ENCODE measurements at regions not wholly inside any gene's neighbourhood (a gene's known extent, or its start where the extent isn't known, plus 50 kb on each side); places are given as distances from the start of the nearest gene placed in this dataset.

DNA sequence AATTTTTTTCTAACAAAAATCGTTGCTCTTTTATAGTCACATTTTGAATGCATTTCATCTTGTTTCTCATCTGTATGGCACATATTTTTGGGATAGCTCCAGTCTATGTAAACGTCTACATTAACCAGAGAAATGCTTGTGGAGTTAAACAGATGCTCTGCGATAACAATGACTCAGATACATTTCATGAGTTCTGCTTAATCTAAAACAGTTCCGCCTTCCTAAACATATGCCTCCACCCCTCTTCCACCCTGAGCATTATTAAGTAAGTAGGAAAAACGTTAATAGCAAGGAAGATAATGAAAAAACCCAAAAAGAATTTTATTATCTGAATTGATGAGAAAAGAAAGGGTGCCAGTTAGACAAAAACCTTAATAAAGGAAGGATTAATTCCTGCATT is 396.1 kb downstream of the TUSC7 start:
- Mint-ChIP-seq H3K4me1 (ENCODE audit: low read depth) (no peaks in the 10 kb centered on the region), H3K36me3 (ENCODE audit: low read depth) (no peaks in the 10 kb centered on the region), H3K27ac (no peak overlapping the region), H3K9me3 (ENCODE audit: insufficient read depth) (peaks cover 7% of the 10 kb centered on the region), H3K27me3 (ENCODE audit: low read depth) (no peaks in the 10 kb centered on the region), H3K4me3 (no peak overlapping the region)
- DNase-seq (no peak), ATAC-seq (no peak)
- ChIA-PET CTCF (no interaction called here), POLR2A (no interaction called here)

DNA sequence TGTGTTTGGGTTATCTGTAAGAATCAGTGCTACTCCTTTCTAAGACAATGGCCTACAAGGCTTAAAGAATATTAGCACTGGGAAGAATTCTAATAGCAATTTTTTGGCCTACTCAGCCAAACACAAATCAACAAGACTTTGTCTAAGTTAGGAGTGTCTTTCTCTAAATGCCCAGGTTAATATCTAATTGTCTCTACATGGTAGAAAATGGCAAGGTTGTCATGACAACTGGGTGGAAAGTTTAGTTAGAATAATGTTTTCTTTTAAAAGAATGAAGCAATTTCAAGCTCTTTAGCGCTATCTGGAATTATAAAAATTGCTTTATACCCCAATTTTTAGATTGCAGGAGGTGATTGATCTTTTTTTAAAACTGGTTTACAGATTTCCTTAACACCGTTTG is 396.8 kb downstream of the TUSC7 start:
- Mint-ChIP-seq H3K4me3 (no peak overlapping the region), H3K27ac (no peak overlapping the region), H3K36me3 (ENCODE audit: low read depth) (no peaks in the 10 kb centered on the region), H3K27me3 (ENCODE audit: low read depth) (no peaks in the 10 kb centered on the region), H3K9me3 (ENCODE audit: insufficient read depth) (peaks cover 7% of the 10 kb centered on the region), H3K4me1 (ENCODE audit: low read depth) (no peaks in the 10 kb centered on the region)
- CTCF ChIA-PET = no interaction called here
- POLR2A ChIA-PET = no interaction called here
- DNase-seq = no peak
- ATAC-seq = no peak

- Mint-ChIP-seq H3K36me3 (ENCODE audit: low read depth) (no peaks in the 10 kb centered on the region), H3K27ac (no peak overlapping the region), H3K4me3 (no peak overlapping the region), H3K4me1 (ENCODE audit: low read depth) (no peaks in the 10 kb centered on the region), H3K27me3 (ENCODE audit: low read depth) (no peaks in the 10 kb centered on the region), H3K9me3 (ENCODE audit: insufficient read depth) (peaks cover 7% of the 10 kb centered on the region)
- ChIA-PET POLR2A (no interaction called here), CTCF (no interaction called here)
- DNase-seq (no peak), ATAC-seq (no peak)
Observed at GRCh38 chr3:117107946-117108345, 398.4 kb downstream of the TUSC7 start.

DNA sequence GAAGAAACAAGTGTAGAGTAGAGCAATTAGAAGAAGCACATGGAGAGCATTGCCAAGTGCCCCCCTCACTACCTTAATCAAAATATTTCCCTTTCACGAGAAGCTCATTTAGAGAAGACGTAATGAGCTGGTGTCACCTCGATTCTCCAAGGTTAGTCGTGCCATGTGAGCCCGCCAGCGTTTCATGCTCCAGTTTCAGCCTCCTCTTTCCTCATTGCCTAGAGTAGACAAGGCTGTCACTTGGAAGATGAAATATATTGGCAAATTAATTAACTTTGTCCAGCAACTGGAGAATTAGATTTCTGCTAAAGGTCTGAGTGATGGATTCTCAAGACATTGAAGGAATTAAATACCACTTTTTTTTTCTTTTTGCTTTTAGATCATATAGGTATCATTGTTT is 399.6 kb downstream of the TUSC7 start:
- ChIA-PET POLR2A (no interaction called here), CTCF (no interaction called here)
- DNase-seq = no peak
- no peak for ATAC-seq
- H3K4me1 Mint-ChIP-seq (ENCODE audit: low read depth) = no peaks in the 10 kb centered on the region
- H3K4me3 Mint-ChIP-seq = no peak overlapping the region
- H3K27me3 Mint-ChIP-seq (ENCODE audit: low read depth) = no peaks in the 10 kb centered on the region
- no peak overlapping the region for H3K27ac Mint-ChIP-seq
- H3K9me3 Mint-ChIP-seq (ENCODE audit: insufficient read depth) = peaks cover 7% of the 10 kb centered on the region
- H3K36me3 Mint-ChIP-seq (ENCODE audit: low read depth) = no peaks in the 10 kb centered on the region

- Mint-ChIP-seq H3K9me3 (ENCODE audit: insufficient read depth) (no peaks in the 10 kb centered on the region), H3K27ac (no peak overlapping the region), H3K4me3 (no peak overlapping the region), H3K36me3 (ENCODE audit: low read depth) (no peaks in the 10 kb centered on the region), H3K4me1 (ENCODE audit: low read depth) (no peaks in the 10 kb centered on the region), H3K27me3 (ENCODE audit: low read depth) (no peaks in the 10 kb centered on the region)
- ATAC-seq (no peak), DNase-seq (no peak)
- ChIA-PET CTCF (no interaction called here), POLR2A (no interaction called here)
Observed at GRCh38 chr3:117114517-117115265, 405.1 kb downstream of the TUSC7 start.

DNA sequence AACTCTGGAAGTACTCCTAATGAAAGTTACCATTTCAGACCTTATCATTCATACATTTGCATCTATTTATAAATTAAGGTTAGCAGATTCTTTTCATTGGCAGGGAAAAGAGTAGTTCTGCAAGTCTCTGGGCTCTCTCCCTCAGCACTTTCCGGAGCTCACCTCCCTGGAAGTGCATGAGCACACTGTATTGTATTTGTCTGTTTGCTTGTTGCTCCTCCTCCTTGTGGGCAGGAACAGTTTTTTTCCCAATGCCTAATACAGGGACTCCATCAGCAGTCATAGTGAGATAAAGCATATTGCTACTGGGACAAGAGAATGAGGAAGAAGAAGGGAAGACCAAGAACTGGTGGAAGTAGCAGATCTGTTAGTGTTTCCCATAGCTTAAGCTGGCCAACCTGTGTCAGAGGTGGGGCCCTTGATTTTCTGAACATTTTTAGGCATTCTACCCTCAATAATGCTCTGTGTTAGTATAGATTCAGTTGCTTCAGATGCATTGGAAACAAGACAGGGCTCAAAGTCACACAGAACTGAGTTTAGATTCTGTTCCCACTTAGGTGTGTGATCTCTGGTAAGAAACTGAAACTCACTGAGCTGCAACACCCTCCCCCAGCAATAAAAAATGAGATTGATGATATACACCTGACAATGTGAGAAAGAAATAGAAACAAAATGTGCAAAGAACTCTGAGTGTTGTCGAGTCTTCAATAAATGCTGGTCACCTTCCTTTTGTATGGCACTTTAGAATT is 407.8 kb downstream of the TUSC7 start:
- Mint-ChIP-seq H3K4me3 (no peak overlapping the region), H3K27me3 (ENCODE audit: low read depth) (no peaks in the 10 kb centered on the region), H3K9me3 (ENCODE audit: insufficient read depth) (no peaks in the 10 kb centered on the region), H3K4me1 (ENCODE audit: low read depth) (no peaks in the 10 kb centered on the region), H3K36me3 (ENCODE audit: low read depth) (no peaks in the 10 kb centered on the region), H3K27ac (no peak overlapping the region)
- ChIA-PET CTCF (no interaction called here), POLR2A (no interaction called here)
- ATAC-seq (no peak), DNase-seq (no peak)

DNA sequence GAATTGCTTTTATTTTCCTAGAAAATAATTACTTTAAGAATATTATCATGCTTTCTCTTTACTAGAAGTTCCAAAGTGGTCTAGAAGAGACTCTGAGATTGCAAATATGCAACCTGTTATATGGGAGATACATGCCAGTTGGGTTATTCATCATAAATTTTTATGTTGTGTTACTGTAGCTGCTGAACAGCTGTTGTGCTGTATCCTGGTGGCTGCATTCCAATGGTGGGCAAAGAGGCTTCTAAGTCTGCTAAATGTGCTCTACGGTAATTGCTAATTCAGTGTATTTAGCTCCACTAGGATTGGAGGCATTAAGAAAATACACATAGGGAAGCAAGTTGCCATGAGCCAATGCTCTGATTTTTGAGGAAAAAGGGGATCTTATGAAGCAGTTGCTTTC is 409.0 kb downstream of the TUSC7 start:
- H3K36me3 Mint-ChIP-seq (ENCODE audit: low read depth) = no peaks in the 10 kb centered on the region
- no peaks in the 10 kb centered on the region for H3K27me3 Mint-ChIP-seq (ENCODE audit: low read depth)
- ChIA-PET CTCF (no interaction called here), POLR2A (no interaction called here)
- ATAC-seq (no peak), DNase-seq (no peak)
- no peak overlapping the region for H3K27ac Mint-ChIP-seq
- no peak overlapping the region for H3K4me3 Mint-ChIP-seq
- H3K4me1 Mint-ChIP-seq (ENCODE audit: low read depth) = no peaks in the 10 kb centered on the region
- no peaks in the 10 kb centered on the region for H3K9me3 Mint-ChIP-seq (ENCODE audit: insufficient read depth)

DNA sequence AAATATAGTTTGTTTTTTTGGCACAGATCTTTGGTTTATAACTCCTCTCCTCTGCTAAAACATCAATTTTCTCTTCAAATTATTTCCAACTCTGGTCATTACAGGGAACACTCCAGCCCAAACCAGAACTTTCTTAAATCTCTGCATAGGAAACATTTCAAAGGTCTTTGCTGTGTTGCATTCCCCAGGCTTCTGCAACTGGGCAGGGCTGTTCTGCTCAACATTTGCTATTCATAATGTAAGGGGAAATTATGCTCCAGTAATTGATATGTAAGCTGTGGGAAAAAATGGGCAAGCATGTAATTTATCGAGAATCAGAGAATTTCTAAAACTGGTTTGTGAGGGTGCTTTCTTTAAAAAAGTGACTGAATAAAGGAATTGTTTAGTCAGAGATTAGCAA is 410.4 kb downstream of the TUSC7 start:
- no peak overlapping the region for H3K27ac Mint-ChIP-seq
- ATAC-seq (no peak), DNase-seq (no peak)
- no peaks in the 10 kb centered on the region for H3K36me3 Mint-ChIP-seq (ENCODE audit: low read depth)
- no peaks in the 10 kb centered on the region for H3K27me3 Mint-ChIP-seq (ENCODE audit: low read depth)
- CTCF ChIA-PET = no interaction called here
- no peaks in the 10 kb centered on the region for H3K4me1 Mint-ChIP-seq (ENCODE audit: low read depth)
- no peaks in the 10 kb centered on the region for H3K9me3 Mint-ChIP-seq (ENCODE audit: insufficient read depth)
- POLR2A ChIA-PET = no interaction called here
- no peak overlapping the region for H3K4me3 Mint-ChIP-seq

DNA sequence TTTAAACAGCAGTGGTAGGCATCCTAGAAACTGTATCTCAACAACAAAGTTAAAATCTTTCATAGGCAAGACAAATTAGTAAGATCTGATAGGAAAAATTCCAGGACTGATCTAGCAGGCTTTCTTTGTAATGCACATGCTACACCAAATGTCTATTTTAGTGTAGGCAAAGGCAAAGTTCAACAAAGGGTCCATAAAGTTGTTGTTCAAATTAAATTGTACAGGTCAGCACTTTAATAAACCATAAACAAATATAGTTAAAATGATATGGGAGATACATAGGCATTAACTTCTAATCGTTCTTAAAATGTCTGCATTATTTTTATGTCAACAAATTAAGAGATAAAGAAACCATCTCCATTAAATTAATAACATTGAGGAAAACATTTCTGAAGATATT is 413.0 kb downstream of the TUSC7 start:
- no peak overlapping the region for H3K27ac Mint-ChIP-seq
- no peak overlapping the region for H3K4me3 Mint-ChIP-seq
- no peaks in the 10 kb centered on the region for H3K9me3 Mint-ChIP-seq (ENCODE audit: insufficient read depth)
- ChIA-PET POLR2A (no interaction called here), CTCF (no interaction called here)
- ATAC-seq (no peak), DNase-seq (no peak)
- no peaks in the 10 kb centered on the region for H3K36me3 Mint-ChIP-seq (ENCODE audit: low read depth)
- no peaks in the 10 kb centered on the region for H3K27me3 Mint-ChIP-seq (ENCODE audit: low read depth)
- no peaks in the 10 kb centered on the region for H3K4me1 Mint-ChIP-seq (ENCODE audit: low read depth)

DNA sequence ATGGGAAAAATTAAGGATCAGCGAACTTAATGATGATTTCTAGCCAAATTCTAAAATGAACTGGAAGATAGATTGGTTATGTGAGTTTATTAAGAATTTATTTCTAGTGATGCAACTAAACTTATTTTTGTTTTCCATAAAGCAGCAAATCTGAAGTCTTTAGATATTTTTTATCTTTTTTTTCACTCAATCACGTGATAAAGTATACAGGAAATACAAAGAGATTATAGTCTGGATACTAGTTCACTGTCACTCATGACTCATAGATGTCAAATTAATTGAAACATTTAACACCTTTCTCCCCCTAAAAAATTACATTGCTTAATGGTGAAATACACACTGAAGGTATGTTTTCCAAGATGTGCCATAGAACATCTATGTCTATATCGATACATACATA is 416.9 kb downstream of the TUSC7 start:
- ChIA-PET POLR2A (no interaction called here), CTCF (no interaction called here)
- no peaks in the 10 kb centered on the region for H3K36me3 Mint-ChIP-seq (ENCODE audit: low read depth)
- no peak overlapping the region for H3K27ac Mint-ChIP-seq
- DNase-seq = no peak
- no peaks in the 10 kb centered on the region for H3K4me1 Mint-ChIP-seq (ENCODE audit: low read depth)
- no peak overlapping the region for H3K4me3 Mint-ChIP-seq
- H3K9me3 Mint-ChIP-seq (ENCODE audit: insufficient read depth) = no peaks in the 10 kb centered on the region
- no peaks in the 10 kb centered on the region for H3K27me3 Mint-ChIP-seq (ENCODE audit: low read depth)
- ATAC-seq = no peak

DNA sequence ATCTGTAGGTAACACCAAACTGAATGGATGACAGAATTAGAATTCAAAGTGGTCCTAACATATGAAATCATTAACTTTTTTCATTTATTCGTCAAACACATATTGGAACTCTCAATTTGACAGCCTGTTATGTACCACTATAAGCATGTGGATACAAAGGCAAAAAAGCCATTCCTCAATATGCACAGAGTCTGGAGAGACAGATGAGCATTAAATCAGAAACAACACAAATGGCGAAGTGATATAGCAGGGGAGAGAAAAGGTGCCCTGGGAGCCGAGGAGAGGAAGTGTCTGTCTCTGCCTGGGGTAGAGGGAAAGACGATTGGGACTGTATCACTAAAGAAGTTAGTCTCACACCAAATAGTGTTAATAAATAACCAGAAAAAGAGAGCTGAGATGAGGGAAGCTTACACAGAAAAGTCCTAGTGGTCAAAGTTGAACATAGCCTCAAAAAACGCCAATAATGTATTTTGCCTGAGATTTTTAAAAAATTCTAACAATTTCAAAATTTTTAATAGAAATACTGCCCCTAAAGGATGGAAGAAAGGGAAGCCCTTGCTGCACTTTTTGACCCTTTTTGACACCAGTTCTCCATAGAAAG is 417.5 kb downstream of the TUSC7 start:
- no peaks in the 10 kb centered on the region for H3K36me3 Mint-ChIP-seq (ENCODE audit: low read depth)
- H3K27me3 Mint-ChIP-seq (ENCODE audit: low read depth) = no peaks in the 10 kb centered on the region
- no peak overlapping the region for H3K4me3 Mint-ChIP-seq
- ChIA-PET POLR2A (no interaction called here), CTCF (no interaction called here)
- no peaks in the 10 kb centered on the region for H3K4me1 Mint-ChIP-seq (ENCODE audit: low read depth)
- no peaks in the 10 kb centered on the region for H3K9me3 Mint-ChIP-seq (ENCODE audit: insufficient read depth)
- H3K27ac Mint-ChIP-seq = no peak overlapping the region
- ATAC-seq (no peak), DNase-seq (no peak)

- Mint-ChIP-seq H3K27me3 (ENCODE audit: low read depth) (no peaks in the 10 kb centered on the region), H3K9me3 (ENCODE audit: insufficient read depth) (no peaks in the 10 kb centered on the region), H3K36me3 (ENCODE audit: low read depth) (no peaks in the 10 kb centered on the region), H3K27ac (no peak overlapping the region), H3K4me1 (ENCODE audit: low read depth) (no peaks in the 10 kb centered on the region), H3K4me3 (no peak overlapping the region)
- DNase-seq (no peak), ATAC-seq (no peak)
- ChIA-PET POLR2A (no interaction called here), CTCF (no interaction called here)
Observed at GRCh38 chr3:117128133-117128532, 418.6 kb downstream of the TUSC7 start.

DNA sequence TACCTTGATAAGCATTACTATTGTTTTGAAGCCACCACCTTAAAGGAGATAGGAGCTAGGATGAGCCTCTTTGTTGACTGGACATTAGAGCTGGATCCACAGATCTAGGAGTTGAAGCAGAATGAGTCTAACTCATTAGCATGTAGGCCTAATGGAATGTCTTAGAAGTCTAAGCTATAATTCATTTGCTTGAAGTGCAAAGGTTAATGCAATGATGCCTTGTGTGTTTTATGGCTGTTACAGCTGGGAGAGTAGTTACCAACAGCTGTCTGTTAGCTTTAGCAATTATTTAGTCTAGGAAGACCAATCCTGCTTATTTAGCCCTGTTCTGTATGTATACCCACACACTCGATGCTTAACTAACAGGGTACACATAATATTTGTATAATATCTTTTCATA is 419.3 kb downstream of the TUSC7 start:
- ATAC-seq = no peak

More for the DNA sequence above, 419.3 kb downstream of the TUSC7 start:
- ChIA-PET POLR2A (no interaction called here), CTCF (no interaction called here)
- H3K27ac Mint-ChIP-seq = no peak overlapping the region
- H3K4me3 Mint-ChIP-seq = no peak overlapping the region
- H3K27me3 Mint-ChIP-seq (ENCODE audit: low read depth) = no peaks in the 10 kb centered on the region
- H3K36me3 Mint-ChIP-seq (ENCODE audit: low read depth) = no peaks in the 10 kb centered on the region
- H3K4me1 Mint-ChIP-seq (ENCODE audit: low read depth) = no peaks in the 10 kb centered on the region
- no peaks in the 10 kb centered on the region for H3K9me3 Mint-ChIP-seq (ENCODE audit: insufficient read depth)
- no peak for DNase-seq

Measured in activated CD8-positive, alpha-beta T cell treated with anti-CD3 and anti-CD28 coated beads, Interleukin-2, amount 10 ng/mL, durations not matched to agents 7 days and 5 days (primary cell).